Stimulated activated naive CD8-positive, alpha-beta T cell treated with anti-CD3 and anti-CD28 coated beads, Interleukin-15, Interleukin-2, amounts not matched to agents 100 ng/mL and 50 ng/mL, for 24 hours (primary cell): ENCODE measurements at regions not wholly inside any gene's neighbourhood (a gene's known extent, or its start where the extent isn't known, plus 50 kb on each side); places are given as distances from the start of the nearest gene placed in this dataset.
"Not testable (repeated sequence)": the region's sequence is repeated elsewhere in the genome, so short reads cannot be mapped to it uniquely, and the experiment has no call there.

Experiments
- H3K27ac Mint-ChIP-seq: one replicate; pipeline ENCODE4 v1.8.0; 2021; ENCODE audit warnings: mild to moderate bottlenecking, mixed read lengths
- H3K27me3 Mint-ChIP-seq: one replicate; pipeline ENCODE4 v1.8.0; 2021; ENCODE audit warnings: mixed read lengths
- H3K36me3 Mint-ChIP-seq: one replicate; pipeline ENCODE4 v1.8.0; 2021; ENCODE audit warnings: low read depth, mixed read lengths
- H3K4me1 Mint-ChIP-seq: one replicate; pipeline ENCODE4 v1.8.0; 2021; ENCODE audit warnings: low read depth, mixed read lengths
- H3K4me3 Mint-ChIP-seq: one replicate; pipeline ENCODE4 v1.8.0; 2021; ENCODE audit warnings: mild to moderate bottlenecking, mixed read lengths
- H3K9me3 Mint-ChIP-seq: one replicate; pipeline ENCODE4 v1.8.0; 2021; ENCODE audit warnings: mixed read lengths

DNA sequence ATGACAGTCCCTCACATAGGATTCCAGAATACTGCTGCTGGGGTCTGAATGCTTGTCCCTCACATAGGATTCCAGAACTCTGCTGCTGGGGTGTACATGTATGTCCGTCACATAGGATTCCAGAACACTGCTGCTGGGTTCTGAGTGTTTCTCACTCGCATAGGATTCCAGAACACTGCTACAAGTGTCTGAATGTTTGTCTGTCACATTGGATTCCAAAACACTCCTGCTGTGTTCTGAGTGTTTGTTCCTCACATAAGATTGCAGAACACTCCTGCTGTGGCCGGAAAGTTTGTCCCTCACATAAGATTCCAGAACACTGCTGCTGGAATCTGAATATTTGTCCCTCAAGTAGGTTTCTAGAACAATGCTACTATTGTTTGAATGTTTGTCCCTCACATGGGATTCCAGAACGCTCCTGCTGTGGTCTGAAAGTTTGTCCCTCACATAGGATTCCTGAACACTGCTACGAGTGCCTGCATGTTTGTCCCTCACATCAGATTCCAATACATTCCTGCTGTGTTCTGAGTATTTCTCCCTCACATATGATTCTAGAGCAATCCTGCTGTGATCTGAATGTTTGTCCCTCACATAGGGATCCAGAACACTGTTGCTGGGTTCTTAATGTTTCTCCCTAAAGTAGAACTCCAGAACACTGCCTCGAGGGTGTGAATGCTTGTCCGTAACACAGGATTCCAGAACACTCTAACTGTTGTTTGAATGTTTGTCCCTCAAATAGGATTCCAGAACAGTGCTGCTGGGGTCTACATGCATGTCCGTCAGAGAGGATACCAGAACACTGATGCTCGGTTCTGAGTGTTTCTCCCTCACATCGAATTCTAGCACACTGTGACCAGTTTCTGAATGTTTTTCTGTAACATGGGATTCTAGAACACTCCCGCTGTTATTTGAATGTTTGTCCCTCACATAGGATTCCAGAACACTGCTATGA is 200.4 kb downstream of the FOXD4L6 start:
- H3K36me3 Mint-ChIP-seq = no peaks in the 10 kb centered on the region
- no peak overlapping the region for H3K4me3 Mint-ChIP-seq
- no peak overlapping the region for H3K27ac Mint-ChIP-seq
- H3K4me1 Mint-ChIP-seq = no peaks in the 10 kb centered on the region
- H3K27me3 Mint-ChIP-seq = no peaks in the 10 kb centered on the region
- H3K9me3 Mint-ChIP-seq = peaks cover 36% of the 10 kb centered on the region

DNA sequence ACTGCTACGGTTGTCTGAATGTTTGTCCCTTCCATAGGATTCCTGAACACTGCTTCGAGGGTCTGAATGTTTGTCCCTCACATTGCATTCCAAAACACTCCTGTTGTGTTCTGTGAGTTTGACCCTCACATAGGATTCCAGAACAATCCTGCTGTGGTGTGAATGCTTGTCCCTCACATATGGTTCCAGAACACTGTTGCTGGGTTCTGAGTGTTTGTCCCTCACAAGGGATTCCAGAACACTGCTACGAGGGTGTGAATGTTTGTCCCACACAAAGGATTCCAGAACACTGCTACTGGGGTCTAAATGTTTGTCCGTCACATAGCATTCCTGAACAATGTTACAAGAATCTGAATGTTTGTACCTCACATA is 201.2 kb downstream of the FOXD4L6 start:
- Mint-ChIP-seq H3K27ac (no peak overlapping the region), H3K36me3 (no peaks in the 10 kb centered on the region), H3K27me3 (no peaks in the 10 kb centered on the region), H3K4me3 (no peak overlapping the region), H3K9me3 (peaks cover 40% of the 10 kb centered on the region), H3K4me1 (no peaks in the 10 kb centered on the region)

DNA sequence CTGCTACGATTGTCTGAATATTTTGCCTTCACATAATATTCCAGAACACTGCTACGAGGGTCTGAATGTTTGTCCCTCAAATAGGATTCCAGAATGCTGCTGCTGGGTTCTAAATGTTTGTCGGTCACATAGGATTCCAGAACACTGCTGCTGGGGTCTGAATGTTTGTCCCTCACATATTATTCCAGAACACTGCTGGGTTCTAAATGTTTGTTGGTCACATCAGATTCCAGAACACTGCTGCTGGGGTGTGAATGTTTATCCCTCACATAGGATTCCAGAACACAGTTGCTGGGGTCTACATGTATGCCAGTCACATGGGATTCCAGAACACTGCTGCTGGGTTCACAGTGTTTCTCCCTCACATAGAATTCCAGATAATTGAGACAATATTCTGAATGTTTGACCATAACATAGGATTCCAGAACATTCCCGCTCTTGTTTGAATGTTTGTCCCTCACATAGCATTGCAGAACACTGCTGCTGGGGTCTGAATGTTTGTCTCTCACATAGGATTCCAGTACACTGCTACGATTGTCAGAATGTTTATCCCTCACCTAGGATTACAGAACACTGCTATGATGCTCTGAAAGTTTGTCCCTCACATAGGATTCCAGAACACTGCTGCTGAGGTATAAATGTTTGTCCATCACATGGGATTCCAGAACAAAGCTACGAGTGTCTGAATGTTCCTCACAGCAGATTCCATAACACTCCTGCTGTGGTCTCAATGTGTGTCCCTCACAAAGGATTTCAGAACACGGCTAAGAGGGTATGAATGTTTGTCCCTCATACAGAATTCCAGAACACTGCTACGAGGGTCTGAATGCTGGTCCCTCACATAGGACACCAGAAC is 201.8 kb downstream of the FOXD4L6 start:
- Mint-ChIP-seq H3K4me3 (no peak overlapping the region), H3K27ac (no peak overlapping the region), H3K9me3 (peaks cover 40% of the 10 kb centered on the region), H3K4me1 (no peaks in the 10 kb centered on the region), H3K27me3 (no peaks in the 10 kb centered on the region), H3K36me3 (no peaks in the 10 kb centered on the region)

DNA sequence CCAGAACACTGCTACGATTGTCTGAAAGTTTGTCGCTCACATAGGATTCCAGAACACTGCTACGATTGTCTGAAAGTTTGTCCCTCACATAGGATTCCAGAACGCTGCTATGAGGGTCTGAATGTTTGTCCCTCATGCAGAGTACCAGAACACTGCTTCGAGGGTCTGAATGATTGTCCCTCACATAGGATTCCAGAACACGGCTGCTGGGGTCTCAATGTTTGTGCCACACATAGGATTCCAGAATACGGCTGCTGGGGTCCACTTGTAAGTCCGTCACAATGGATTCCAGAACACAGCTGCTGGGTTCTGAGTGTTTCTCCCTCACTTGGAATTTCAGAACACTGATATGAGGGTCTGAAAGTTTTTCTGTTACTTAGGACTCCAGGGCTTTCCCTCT is 203.3 kb downstream of the FOXD4L6 start:
- Mint-ChIP-seq H3K4me3 (no peak overlapping the region), H3K36me3 (no peaks in the 10 kb centered on the region), H3K27ac (no peak overlapping the region), H3K27me3 (no peaks in the 10 kb centered on the region), H3K9me3 (peaks cover 40% of the 10 kb centered on the region), H3K4me1 (no peaks in the 10 kb centered on the region)

DNA sequence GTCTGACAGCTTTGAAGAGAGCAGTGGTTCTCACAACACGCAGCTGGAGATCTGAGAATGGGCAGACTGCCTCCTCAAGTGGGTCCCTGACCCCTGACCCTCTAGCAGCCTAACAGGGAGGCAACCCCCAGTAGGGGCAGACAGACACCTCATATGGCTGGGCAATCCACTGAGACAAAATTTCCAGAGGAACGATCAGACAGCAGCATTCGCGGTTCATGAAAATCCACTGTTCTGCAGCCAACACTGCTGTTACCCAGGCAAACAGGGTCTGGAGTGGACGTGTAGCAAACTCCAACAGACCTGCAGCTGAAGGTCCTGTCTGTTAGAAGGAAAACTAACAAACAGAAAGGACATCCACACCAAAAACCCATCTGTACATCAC is 212.1 kb downstream of the FOXD4L6 start:
- H3K27me3 Mint-ChIP-seq, H3K4me3 Mint-ChIP-seq, H3K4me1 Mint-ChIP-seq, H3K27ac Mint-ChIP-seq: not testable (repeated sequence)
- Mint-ChIP-seq H3K9me3 (peaks cover 29% of the 10 kb centered on the region), H3K36me3 (peaks cover 18% of the 10 kb centered on the region)

DNA sequence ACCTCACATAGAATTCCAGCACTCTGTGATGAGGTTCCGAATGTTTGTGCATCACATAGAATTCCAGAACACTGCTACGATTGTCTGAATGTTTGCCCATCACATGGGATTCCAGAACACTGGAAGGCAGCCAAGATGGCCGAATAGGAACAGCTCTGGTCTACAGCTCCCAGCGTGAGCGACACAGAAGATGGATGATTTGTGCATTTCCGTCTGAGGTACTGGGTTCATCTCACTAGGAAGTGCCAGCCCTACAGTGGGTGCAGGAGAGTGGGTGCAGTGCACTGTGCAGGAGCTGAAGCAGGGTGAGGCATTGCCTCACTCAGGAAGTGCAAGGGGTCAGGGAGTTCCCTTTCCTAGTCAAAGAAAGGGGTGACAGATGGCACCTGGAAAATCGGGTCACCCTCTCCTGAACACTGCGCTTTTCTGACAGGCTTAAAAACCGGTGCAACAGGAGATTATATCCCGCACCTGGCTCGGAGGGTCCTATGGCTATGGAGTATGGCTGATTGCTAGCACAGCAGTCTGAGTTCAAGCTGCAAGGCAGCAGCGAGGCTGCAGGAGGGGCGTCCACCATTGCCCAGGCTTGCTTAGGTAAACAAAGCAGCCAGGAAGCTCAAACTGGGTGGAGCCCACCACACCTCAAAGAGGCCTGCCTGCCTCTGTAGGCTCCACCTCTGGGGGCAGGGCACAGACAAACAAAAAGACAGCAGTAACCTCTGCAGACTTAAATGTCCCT is 212.7 kb downstream of the FOXD4L6 start:
- H3K27ac Mint-ChIP-seq, H3K4me3 Mint-ChIP-seq, H3K27me3 Mint-ChIP-seq, H3K4me1 Mint-ChIP-seq: not testable (repeated sequence)
- peaks cover 29% of the 10 kb centered on the region for H3K9me3 Mint-ChIP-seq
- peaks cover 18% of the 10 kb centered on the region for H3K36me3 Mint-ChIP-seq

DNA sequence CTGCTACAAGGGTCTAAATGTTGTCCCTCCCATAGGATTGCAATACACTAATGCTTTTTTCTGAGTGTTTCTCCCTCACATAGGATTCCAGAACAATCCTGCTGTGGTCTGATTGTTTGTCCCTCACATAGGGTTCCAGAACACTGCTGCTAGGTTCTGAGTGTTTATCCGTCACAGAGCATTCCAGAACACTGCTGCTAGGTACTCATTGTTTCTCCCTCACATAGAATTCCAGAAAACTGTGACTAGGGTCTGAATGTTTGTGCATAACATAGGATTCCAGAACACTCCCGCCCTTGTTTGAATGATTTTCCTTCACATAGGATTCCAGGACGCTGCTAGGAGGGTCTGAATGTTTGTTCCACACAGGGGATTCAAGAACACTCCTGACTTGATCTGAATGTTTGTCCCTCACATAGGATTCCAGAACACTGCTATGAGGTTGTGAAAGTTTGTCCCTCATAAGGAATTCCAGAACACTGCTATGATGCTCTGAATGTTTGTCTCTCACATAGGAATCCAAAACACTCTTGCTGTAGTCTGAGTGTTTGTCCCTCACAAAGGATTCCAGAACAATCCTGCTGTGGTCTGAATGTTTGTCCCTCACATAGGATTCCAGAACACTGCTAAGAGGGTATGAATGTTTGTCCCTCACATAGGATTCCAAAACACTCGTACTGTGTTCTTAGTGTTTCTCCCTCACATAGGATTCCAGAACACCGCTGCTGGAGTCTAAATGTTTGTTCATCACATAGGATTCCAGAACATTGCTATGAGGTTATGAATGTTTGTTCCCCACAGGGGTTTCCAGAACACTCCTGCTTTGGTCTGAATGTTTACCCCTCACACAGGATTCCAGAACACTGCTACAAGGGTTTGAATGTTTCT is 213.5 kb downstream of the FOXD4L6 start:
- Mint-ChIP-seq H3K4me3 (no peak overlapping the region), H3K27ac (no peak overlapping the region), H3K36me3 (peaks cover 18% of the 10 kb centered on the region), H3K4me1 (no peaks in the 10 kb centered on the region), H3K27me3 (no peaks in the 10 kb centered on the region), H3K9me3 (peaks cover 29% of the 10 kb centered on the region)

DNA sequence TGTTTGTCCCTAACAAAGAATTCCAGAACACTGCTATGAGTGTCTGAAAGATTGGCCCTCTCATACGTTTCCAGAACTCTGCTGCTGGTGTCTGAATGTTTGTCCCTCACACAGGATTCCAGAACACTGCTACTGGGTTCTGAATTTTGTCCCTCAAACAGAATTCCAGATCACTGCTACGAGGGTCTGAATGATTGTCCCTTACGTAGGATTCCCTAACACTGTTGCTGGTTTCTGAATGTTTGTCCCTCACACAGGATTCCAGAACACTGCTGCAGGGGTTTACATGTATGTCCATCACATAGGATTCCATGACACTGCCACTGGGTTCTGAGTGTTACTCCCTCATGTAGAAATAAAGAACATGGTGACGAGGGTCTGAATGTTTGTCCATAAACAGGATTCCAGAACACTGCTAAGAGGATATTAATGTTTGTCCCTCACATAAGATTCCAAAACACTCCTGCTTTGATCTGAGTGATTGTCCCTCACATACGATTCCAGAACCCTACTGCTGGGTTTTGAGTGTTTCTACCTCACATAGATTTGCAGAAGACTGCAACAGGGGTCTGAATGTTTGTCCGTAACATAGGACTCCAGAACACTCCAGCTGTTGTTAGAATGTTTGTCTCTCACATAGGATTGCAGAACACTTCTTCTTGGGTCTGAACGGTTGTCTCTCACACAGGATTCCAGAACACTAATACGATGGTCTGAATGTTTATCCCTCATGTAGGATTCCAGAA is 214.4 kb downstream of the FOXD4L6 start:
- Mint-ChIP-seq H3K4me3 (no peak overlapping the region), H3K27me3 (no peaks in the 10 kb centered on the region), H3K36me3 (peaks cover 16% of the 10 kb centered on the region), H3K4me1 (no peaks in the 10 kb centered on the region), H3K27ac (no peak overlapping the region), H3K9me3 (peaks cover 29% of the 10 kb centered on the region)

DNA sequence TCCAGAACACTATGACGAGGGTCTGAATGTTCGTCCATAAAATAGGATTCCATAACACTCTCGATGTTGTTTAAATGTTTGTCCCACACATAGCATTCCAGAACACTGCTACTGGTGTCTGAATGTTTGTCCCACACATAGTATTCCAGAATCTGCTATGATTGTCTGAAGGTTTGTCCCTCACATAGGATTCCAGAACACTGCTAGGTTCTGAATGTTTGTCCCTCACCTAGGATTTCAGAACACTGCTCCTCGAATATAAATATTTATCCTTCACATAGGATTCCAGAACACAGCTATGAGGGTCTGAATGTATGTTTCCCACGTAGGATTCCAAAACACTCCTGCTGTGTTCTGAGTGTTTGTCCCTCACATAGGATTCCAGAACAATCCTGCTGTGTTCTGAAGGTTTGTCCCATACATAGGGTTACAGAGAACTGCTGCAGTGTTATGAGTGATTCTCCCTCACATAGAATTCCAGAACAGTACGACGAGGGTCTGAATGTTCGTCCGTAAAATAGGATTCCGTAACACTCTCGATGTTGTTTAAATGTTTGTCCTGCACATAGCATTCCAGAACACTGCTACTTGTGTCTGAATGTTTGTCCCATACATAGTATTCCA is 215.3 kb downstream of the FOXD4L6 start:
- no peak overlapping the region for H3K27ac Mint-ChIP-seq
- H3K4me3 Mint-ChIP-seq = no peak overlapping the region
- H3K9me3 Mint-ChIP-seq = peaks cover 29% of the 10 kb centered on the region
- H3K4me1 Mint-ChIP-seq = no peaks in the 10 kb centered on the region
- H3K27me3 Mint-ChIP-seq = no peaks in the 10 kb centered on the region
- peaks cover 13% of the 10 kb centered on the region for H3K36me3 Mint-ChIP-seq

DNA sequence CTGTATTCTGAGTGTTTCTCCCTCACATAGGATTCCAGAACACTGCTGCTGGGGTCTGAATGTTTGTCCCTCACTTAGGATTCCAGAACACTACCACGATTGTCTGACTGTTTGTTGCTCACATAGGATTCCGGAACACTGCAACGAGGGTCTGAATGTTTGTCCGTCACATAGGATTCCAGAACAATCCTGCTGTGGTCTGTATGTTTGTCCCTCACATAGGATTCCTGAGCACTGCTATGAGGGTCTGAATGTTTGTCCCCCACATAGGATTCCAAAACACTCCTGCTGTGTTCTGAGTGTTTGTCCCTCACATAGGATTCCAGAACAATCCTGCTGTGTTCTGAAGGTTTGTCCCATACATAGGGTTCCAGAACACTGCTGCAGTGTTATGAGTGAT is 215.8 kb downstream of the FOXD4L6 start:
- not testable (repeated sequence) for H3K4me3 Mint-ChIP-seq, H3K4me1 Mint-ChIP-seq, H3K27me3 Mint-ChIP-seq, H3K27ac Mint-ChIP-seq
- Mint-ChIP-seq H3K36me3 (peaks cover 13% of the 10 kb centered on the region), H3K9me3 (peaks cover 29% of the 10 kb centered on the region)

DNA sequence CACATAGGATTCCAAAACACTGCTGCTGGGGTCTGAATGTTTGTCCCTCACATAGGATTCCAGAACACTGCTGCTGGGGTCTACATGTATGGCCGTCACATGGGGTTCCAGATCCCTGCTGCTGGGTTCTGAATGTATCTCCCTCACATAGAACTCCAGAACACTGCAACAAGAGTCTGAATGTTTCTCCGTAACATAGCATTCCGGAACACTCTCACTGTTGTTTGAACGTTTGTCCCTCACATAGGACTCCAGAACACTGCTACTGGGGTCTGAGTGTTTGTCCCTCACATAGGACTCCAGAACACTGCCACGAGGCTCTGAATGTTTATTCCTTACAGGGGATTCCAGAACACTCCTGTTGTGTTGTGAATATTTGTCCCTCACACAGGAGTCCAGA is 216.8 kb downstream of the FOXD4L6 start:
- H3K27me3 Mint-ChIP-seq = no peaks in the 10 kb centered on the region
- H3K9me3 Mint-ChIP-seq = peaks cover 25% of the 10 kb centered on the region
- H3K4me1 Mint-ChIP-seq = no peaks in the 10 kb centered on the region
- peaks cover 8% of the 10 kb centered on the region for H3K36me3 Mint-ChIP-seq
- H3K4me3 Mint-ChIP-seq = no peak overlapping the region
- H3K27ac Mint-ChIP-seq = no peak overlapping the region

DNA sequence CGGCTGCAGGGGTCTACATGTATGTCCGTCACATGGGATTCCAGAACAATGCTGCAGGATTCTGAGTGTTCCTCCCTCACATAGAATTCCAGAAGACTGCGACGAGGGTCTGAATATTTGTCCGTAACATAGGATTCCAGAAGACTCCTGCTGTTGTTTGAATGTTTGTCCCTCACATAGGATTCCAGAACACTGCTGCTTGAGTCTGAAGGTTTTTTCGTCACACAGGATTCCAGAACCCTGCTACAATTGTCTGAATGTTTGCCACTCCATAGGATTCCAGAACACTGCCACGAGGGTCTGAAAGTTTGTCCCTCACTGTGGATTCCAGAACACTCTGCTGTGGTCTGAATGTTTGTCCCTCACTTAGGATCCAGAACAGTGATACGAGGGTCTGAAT is 217.5 kb downstream of the FOXD4L6 start:
- not testable (repeated sequence) for H3K4me3 Mint-ChIP-seq, H3K27me3 Mint-ChIP-seq, H3K4me1 Mint-ChIP-seq, H3K27ac Mint-ChIP-seq, H3K36me3 Mint-ChIP-seq
- peaks cover 24% of the 10 kb centered on the region for H3K9me3 Mint-ChIP-seq

DNA sequence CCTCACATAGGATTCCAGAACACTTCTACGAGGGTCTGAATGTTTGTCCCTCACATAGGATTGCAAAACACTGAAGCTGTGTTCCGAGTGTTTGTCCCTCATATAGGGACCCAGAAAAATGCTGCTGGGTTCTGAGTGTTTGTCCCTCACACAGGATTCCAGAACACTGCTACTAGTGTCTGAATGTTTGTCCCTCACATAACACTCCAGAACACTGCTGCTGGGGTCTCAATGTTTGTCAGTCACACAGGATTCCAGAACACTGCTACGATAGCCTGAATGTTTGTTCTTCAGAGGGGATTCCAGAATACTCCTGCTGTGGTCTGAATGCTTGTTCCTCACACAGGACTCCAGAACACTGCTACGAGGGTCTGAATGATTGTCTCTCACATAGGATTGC is 218.7 kb downstream of the FOXD4L6 start:
- no peaks in the 10 kb centered on the region for H3K27me3 Mint-ChIP-seq
- H3K27ac Mint-ChIP-seq = no peak overlapping the region
- H3K9me3 Mint-ChIP-seq = peaks cover 23% of the 10 kb centered on the region
- no peak overlapping the region for H3K4me3 Mint-ChIP-seq
- no peaks in the 10 kb centered on the region for H3K4me1 Mint-ChIP-seq
- H3K36me3 Mint-ChIP-seq = no peaks in the 10 kb centered on the region
